ENCODE measurements at regions not wholly inside any gene's neighbourhood (a gene's known extent, or its start where the extent isn't known, plus 50 kb on each side); places are given as distances from the start of the nearest gene placed in this dataset.

DNA sequence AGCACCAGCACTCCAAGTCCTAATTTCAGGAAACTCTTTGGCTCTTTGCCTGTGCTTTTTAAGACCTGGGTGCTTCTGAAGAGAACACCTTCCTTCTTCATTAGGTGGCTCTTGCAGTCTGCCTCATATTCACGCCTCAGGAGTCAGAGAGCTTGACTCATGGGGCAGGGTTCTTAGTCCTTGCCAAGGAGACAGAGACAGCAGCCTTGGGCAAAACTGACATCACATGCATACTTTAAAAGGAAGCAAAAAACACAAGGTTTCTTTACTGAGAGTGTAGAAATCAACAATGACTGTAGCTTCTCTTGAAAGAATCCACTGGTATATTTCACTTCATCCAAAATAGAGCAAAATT lies 780.6 kb downstream of the INHBA start:
- TF ChIP-seq, protein P1, sequence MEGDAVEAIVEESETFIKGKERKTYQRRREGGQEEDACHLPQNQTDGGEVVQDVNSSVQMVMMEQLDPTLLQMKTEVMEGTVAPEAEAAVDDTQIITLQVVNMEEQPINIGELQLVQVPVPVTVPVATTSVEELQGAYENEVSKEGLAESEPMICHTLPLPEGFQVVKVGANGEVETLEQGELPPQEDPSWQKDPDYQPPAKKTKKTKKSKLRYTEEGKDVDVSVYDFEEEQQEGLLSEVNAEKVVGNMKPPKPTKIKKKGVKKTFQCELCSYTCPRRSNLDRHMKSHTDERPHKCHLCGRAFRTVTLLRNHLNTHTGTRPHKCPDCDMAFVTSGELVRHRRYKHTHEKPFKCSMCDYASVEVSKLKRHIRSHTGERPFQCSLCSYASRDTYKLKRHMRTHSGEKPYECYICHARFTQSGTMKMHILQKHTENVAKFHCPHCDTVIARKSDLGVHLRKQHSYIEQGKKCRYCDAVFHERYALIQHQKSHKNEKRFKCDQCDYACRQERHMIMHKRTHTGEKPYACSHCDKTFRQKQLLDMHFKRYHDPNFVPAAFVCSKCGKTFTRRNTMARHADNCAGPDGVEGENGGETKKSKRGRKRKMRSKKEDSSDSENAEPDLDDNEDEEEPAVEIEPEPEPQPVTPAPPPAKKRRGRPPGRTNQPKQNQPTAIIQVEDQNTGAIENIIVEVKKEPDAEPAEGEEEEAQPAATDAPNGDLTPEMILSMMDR (IDR thresholded peaks at IDR 0.05), result no peak
- TF ChIP-seq POLR2A (IDR thresholded peaks at IDR 0.05), result no peak

All from right lobe of liver (tissue), 4 donors.